Stomach (tissue), 8 donors: ENCODE measurements at regions not wholly inside any gene's neighbourhood (a gene's known extent, or its start where the extent isn't known, plus 50 kb on each side); places are given as distances from the start of the nearest gene placed in this dataset.

Experiments used
- DNase-seq, 2 donors: peaks; one replicate each; pipeline versions ENCODE4 v3.0.0 to v3.0.0-alpha.2; 2013 to 2019
- H3K27ac ChIP-seq, 5 donors: fragments of 200-600 bp in 4 of 5; sonication (generic) in 4 of 5; one replicate each; pipeline ENCODE4 v1.5.1; 2013 to 2019; ENCODE audit warnings: mild to moderate bottlenecking in 1 of 5, moderate library complexity in 1 of 5
- H3K27me3 ChIP-seq, 3 donors: fragments of 200-600 bp; sonication (generic); one replicate each; pipeline ENCODE4 v1.5.1; 2017 to 2019; ENCODE audit warnings: mixed run types in 1 of 3
- H3K36me3 ChIP-seq, 4 donors: fragments of 200-600 bp; sonication (generic); 1 replicate in 3 of 4; 2 replicates in 1 of 4; pipeline ENCODE4 v1.5.1; 2016 to 2019
- H3K4me1 ChIP-seq, 4 donors: fragments of 200-600 bp; sonication (generic); one replicate each; pipeline ENCODE4 v1.5.1; 2016 to 2019
- H3K4me3 ChIP-seq, 4 donors: fragments of 200-600 bp; sonication (generic) in 3 of 4; one replicate each; pipeline ENCODE4 v1.5.1; 2016 to 2019; ENCODE audit warnings: mild to moderate bottlenecking in 1 of 4
- H3K9me3 ChIP-seq, 4 donors: fragments of 200-600 bp; sonication (generic); one replicate each; pipeline ENCODE4 v1.5.1; 2016 to 2019
- CTCF ChIP-seq, 7 experiments: fragments of 450-650 bp in 4 of 7; fragments of 200-600 bp in 3 of 7; sonication (generic) in 3 of 7; IDR thresholded peaks; one replicate each; pipeline ENCODE4 v1.5.1; 2016 to 2019; ENCODE audit warnings: antibody characterized with exemption in 7 of 7, control low read depth in 2 of 7, mild to moderate bottlenecking in 1 of 7
- EP300 ChIP-seq: sonication (generic); formaldehyde crosslinking; IDR thresholded peaks from one replicate; pipeline ENCODE4 v1.6.1; 2017; ENCODE audit warnings: antibody characterized with exemption
- POLR2A ChIP-seq, 4 donors: fragments of 450-650 bp; IDR thresholded peaks; one replicate each; pipeline ENCODE4 v1.6.1; 2016; ENCODE audit warnings: antibody characterized with exemption in 4 of 4, control low read depth in 2 of 4, mild to moderate bottlenecking in 1 of 4, moderate library complexity in 1 of 4
- POLR2AphosphoS5 ChIP-seq, 3 donors: sonication (generic); formaldehyde crosslinking; IDR thresholded peaks; one replicate each; pipeline ENCODE4 v1.6.1; 2016; ENCODE audit warnings: antibody characterized with exemption in 3 of 3
- WGBS, 5 donors: extraction: QIAGEN DNeasy Blood & Tissue Kit in 3 of 5; methylation state at CpG; one replicate each; pipeline versions ENCODE4 v1.1.5 to v1.1.7; 2013 to 2018; 5-methylcytosine and 5-hydroxymethylcytosine counted together
- intact Hi-C: fragments of 100-400 bp; cut with DNase I; formaldehyde crosslinking; loops from one replicate; pipeline ENCODE4 v1.15.1; 2023; ENCODE audit warnings: low total_unique reads
- donor health status: healthy with polysubstance abuse.
- donor health status: Bipolar disorder and iron deficiency.
- donor health status: healthy.

DNA sequence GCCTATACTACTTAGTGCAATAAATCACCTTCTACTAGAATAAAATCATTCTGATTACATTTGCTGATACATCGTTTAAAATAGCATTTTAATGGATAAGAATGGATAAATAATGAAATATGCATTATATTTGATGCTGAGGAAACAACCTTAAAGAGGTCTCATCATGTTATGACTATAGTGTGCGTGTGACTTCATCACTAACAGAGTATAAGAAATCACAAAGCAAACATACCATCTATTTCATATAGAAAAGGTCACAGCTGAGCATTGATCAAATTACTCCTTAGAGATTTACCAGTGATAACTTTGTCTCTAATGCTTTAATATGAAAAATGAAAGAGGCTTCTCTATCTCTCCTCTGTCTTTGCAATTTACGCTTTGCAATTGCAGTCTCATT is 1620.3 kb upstream of the SLC10A2 start:
- Histone ChIP-seq H3K4me3 (no peak overlapping the region), H3K9me3 (no peaks in the 10 kb centered on the region), H3K27me3 (no peaks in the 10 kb centered on the region), H3K27ac (no peak overlapping the region), H3K36me3 (no peaks in the 10 kb centered on the region), H3K4me1 (no peaks in the 10 kb centered on the region)
- WGBS, 5 donors: 66 to 80% (median 77%) methylated on average over 3 of the region's 3 CpGs
- no peak for DNase-seq
- TF ChIP-seq POLR2AphosphoS5 (IDR thresholded peaks at IDR 0.05) (no peak), CTCF (IDR thresholded peaks at IDR 0.05) (no peak), POLR2A (IDR thresholded peaks at IDR 0.05) (no peak), EP300 (no peak)
- intact Hi-C loops: no loop called here

- DNase-seq: no peak
- Histone ChIP-seq H3K9me3 (no peaks in the 10 kb centered on the region), H3K27ac (no peak overlapping the region), H3K27me3 (no peaks in the 10 kb centered on the region), H3K4me1 (no peaks in the 10 kb centered on the region), H3K4me3 (no peak overlapping the region), H3K36me3 (no peaks in the 10 kb centered on the region)
- TF ChIP-seq CTCF (IDR thresholded peaks at IDR 0.05) (no peak), EP300 (no peak), POLR2AphosphoS5 (IDR thresholded peaks at IDR 0.05) (no peak), POLR2A (IDR thresholded peaks at IDR 0.05) (no peak)
- intact Hi-C loops: no loop called here
These were observed 1617.6 kb upstream of the SLC10A2 start for GRCh38 chr13:104683789-104684188.

GRCh38 chr13:104678161-104678560 is 1611.9 kb upstream of the SLC10A2 start:
- H3K27ac ChIP-seq: no peak overlapping the region
- no peak overlapping the region for H3K4me3 ChIP-seq
- no peaks in the 10 kb centered on the region for H3K36me3 ChIP-seq
- TF ChIP-seq CTCF (IDR thresholded peaks at IDR 0.05): no peak
- TF ChIP-seq POLR2AphosphoS5 (IDR thresholded peaks at IDR 0.05): no peak
- TF ChIP-seq POLR2A (IDR thresholded peaks at IDR 0.05): no peak
- no peak for TF ChIP-seq EP300
- DNase-seq: no peak
- no peaks in the 10 kb centered on the region for H3K9me3 ChIP-seq
- 81 to 93% (median 89%) methylated on average over 5 of the region's 5 CpGs for WGBS, 5 donors
- H3K4me1 ChIP-seq: no peaks in the 10 kb centered on the region
- H3K27me3 ChIP-seq: no peaks in the 10 kb centered on the region
- intact Hi-C loops: no loop called here

- no peaks in the 10 kb centered on the region for H3K27me3 ChIP-seq
- intact Hi-C loops: no loop called here
- no peak overlapping the region for H3K27ac ChIP-seq
- TF ChIP-seq POLR2A (IDR thresholded peaks at IDR 0.05): no peak
- no peak for TF ChIP-seq EP300
- no peak for TF ChIP-seq POLR2AphosphoS5 (IDR thresholded peaks at IDR 0.05)
- H3K36me3 ChIP-seq: no peaks in the 10 kb centered on the region
- H3K4me1 ChIP-seq: no peaks in the 10 kb centered on the region
- no peaks in the 10 kb centered on the region for H3K9me3 ChIP-seq
- no peak overlapping the region for H3K4me3 ChIP-seq
- WGBS, 5 donors: 76 to 86% (median 80%) methylated on average over 3 of the region's 3 CpGs
- no peak for DNase-seq
These were observed 1605.7 kb upstream of the SLC10A2 start for GRCh38 chr13:104671901-104672300.

DNA sequence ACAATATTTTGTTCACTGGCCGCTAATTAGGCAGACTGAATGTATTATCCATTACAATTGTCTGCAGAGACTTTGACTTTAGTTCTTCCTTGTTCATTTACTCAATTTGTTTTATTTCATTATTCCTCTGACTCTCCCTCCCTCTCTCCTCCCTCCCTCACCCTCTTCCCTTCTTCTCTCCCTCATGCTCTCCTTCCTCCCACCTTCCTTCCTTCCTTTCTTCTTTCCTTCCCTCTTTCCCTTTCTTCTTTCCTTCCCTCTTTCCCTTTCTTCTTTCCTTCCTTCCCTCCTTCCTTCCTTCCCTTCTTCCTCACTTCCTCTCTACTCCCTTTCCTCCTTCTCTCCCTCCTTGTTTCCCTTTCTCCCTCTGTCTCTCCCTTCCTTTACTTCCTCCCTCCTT is 1591.0 kb upstream of the SLC10A2 start:
- no peaks in the 10 kb centered on the region for H3K9me3 ChIP-seq
- DNase-seq: no peak
- H3K27ac ChIP-seq: no peak overlapping the region
- no peaks in the 10 kb centered on the region for H3K36me3 ChIP-seq
- H3K4me1 ChIP-seq: no peaks in the 10 kb centered on the region
- no peaks in the 10 kb centered on the region for H3K27me3 ChIP-seq
- intact Hi-C loops: no loop called here
- H3K4me3 ChIP-seq: no peak overlapping the region
- WGBS, 5 donors: 89 to 100% (median 97%) methylated on average over 1 of the region's 1 CpG
- no peak for TF ChIP-seq EP300
- no peak for TF ChIP-seq POLR2A (IDR thresholded peaks at IDR 0.05)
- no peak for TF ChIP-seq POLR2AphosphoS5 (IDR thresholded peaks at IDR 0.05)
- no peak for TF ChIP-seq CTCF (IDR thresholded peaks at IDR 0.05)
